MM.1S (cell line): ENCODE measurements at regions not wholly inside any gene's neighbourhood (a gene's known extent, or its start where the extent isn't known, plus 50 kb on each side); places are given as distances from the start of the nearest gene placed in this dataset.

Source experiments
- DNase-seq: peaks from one replicate; pipeline ENCODE4 v3.0.0-alpha.2; 2015
- H2AFZ ChIP-seq: fragments of 300-600 bp; sonication (generic); 2 replicates; pipeline ENCODE4 v1.6.0; 2016; ENCODE audit warnings: antibody characterized with exemption, low read length
- H3F3A ChIP-seq: fragments of 300-600 bp; sonication (generic); 2 replicates; pipeline ENCODE4 v1.6.1; 2016; ENCODE audit warnings: mild to moderate bottlenecking, antibody characterized with exemption, low read length, moderate library complexity, mixed read lengths; ENCODE audit not compliant: insufficient read depth
- H3K27ac ChIP-seq: fragments of 300-600 bp; sonication (generic); 2 replicates; pipeline ENCODE4 v1.5.1; 2016; ENCODE audit warnings: mild to moderate bottlenecking, low read length
- H3K27me3 ChIP-seq: fragments of 300-600 bp; sonication (generic); replicated peaks from 2 replicates; pipeline ENCODE4 v1.6.0; 2016; ENCODE audit warnings: low read length; ENCODE audit not compliant: insufficient read depth
- H3K36me3 ChIP-seq: fragments of 300-600 bp; sonication (generic); replicated peaks from 2 replicates; pipeline ENCODE4 v1.6.1; 2016; ENCODE audit warnings: mild to moderate bottlenecking, low read length, mixed read lengths; ENCODE audit not compliant: insufficient read depth
- H3K4me1 ChIP-seq: fragments of 300-600 bp; sonication (generic); 2 replicates; pipeline ENCODE4 v1.6.1; 2016; ENCODE audit warnings: low read length, mixed read lengths
- H3K4me2 ChIP-seq: fragments of 300-600 bp; sonication (generic); 2 replicates; pipeline ENCODE4 v1.6.0; 2016; ENCODE audit warnings: low read depth, low read length
- H3K4me3 ChIP-seq: fragments of 300-600 bp; sonication (generic); 2 replicates; pipeline ENCODE4 v1.5.1; 2016; ENCODE audit warnings: low read length, mixed read lengths
- H3K79me2 ChIP-seq: fragments of 300-600 bp; sonication (generic); 2 replicates; pipeline ENCODE4 v1.6.1; 2016; ENCODE audit warnings: mixed run types, low read length, mixed read lengths
- H3K9ac ChIP-seq: fragments of 300-600 bp; sonication (generic); 2 replicates; pipeline ENCODE4 v1.6.1; 2016; ENCODE audit warnings: low read length, mixed read lengths
- H3K9me2 ChIP-seq: fragments of 300-600 bp; sonication (generic); replicated peaks from 2 replicates; pipeline ENCODE4 v1.6.1; 2016; ENCODE audit warnings: mild to moderate bottlenecking, low read length, mixed read lengths; ENCODE audit not compliant: insufficient read depth
- H3K9me3 ChIP-seq: fragments of 300-600 bp; sonication (generic); replicated peaks from 2 replicates; pipeline ENCODE4 v1.6.1; 2016; ENCODE audit warnings: mild to moderate bottlenecking, low read length, mixed read lengths; ENCODE audit not compliant: insufficient read depth
- H4K20me1 ChIP-seq: fragments of 300-600 bp; sonication (generic); 2 replicates; pipeline ENCODE4 v1.6.1; 2016; ENCODE audit warnings: mild to moderate bottlenecking, low read length, moderate library complexity, mixed read lengths; ENCODE audit not compliant: insufficient read depth
- EZH2 ChIP-seq: fragments of 300-600 bp; sonication (generic); optimal IDR thresholded peaks from 2 replicates; pipeline ENCODE3; 2017; ENCODE audit warnings: low read depth, mild to moderate bottlenecking, antibody characterized with exemption, low read length, mixed read lengths
- EZH2phosphoT487 ChIP-seq: fragments of 300-600 bp; sonication (generic); IDR thresholded peaks from 2 replicates; pipeline ENCODE4 v1.6.1; 2018; ENCODE audit warnings: antibody characterized with exemption, low read length
- TF ChIP-seq, protein P1 (sequence below): fragments of 300-600 bp; sonication (generic); IDR thresholded peaks from 2 replicates; pipeline ENCODE4 v1.5.1; 2016; ENCODE audit warnings: antibody characterized with exemption, low read length, mixed read lengths

DNA sequence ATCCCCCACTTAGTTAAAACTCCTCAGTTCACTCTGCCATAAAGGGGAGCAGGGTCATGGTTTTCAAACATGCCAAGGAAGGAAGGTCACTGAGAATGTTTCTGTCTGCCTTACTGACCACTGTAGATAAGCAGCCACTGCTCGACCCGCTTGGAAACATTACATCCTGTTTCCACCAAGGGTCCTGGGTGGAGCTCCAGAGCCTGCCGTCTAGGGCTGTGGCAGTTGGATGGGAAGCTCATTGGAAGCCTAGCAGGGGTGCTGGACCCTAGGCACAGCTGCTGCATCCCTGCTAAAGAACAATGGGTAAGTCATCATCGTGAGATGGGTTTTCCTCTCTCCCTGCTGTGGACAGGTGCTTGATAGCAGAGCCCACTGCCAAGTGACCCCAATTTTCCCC lies 76.0 kb upstream of the SRD5A3 start:
- no peak overlapping the region for H3K4me3 ChIP-seq
- no peak overlapping the region for H3K27ac ChIP-seq
- no peak overlapping the region for H2AFZ ChIP-seq
- H3K9me2 ChIP-seq = no peaks in the 10 kb centered on the region
- no peak for DNase-seq
- H3K27me3 ChIP-seq = no peaks in the 10 kb centered on the region
- H3K4me1 ChIP-seq = no peaks in the 10 kb centered on the region
- no peak overlapping the region for H3K9ac ChIP-seq
- H3F3A ChIP-seq = no peaks in the 10 kb centered on the region
- no peaks in the 10 kb centered on the region for H3K36me3 ChIP-seq
- no peaks in the 10 kb centered on the region for H4K20me1 ChIP-seq
- no peaks in the 10 kb centered on the region for H3K9me3 ChIP-seq
- no peak overlapping the region for H3K4me2 ChIP-seq
- no peak for TF ChIP-seq EZH2phosphoT487
- no peak for TF ChIP-seq EZH2
- TF ChIP-seq, protein P1, sequence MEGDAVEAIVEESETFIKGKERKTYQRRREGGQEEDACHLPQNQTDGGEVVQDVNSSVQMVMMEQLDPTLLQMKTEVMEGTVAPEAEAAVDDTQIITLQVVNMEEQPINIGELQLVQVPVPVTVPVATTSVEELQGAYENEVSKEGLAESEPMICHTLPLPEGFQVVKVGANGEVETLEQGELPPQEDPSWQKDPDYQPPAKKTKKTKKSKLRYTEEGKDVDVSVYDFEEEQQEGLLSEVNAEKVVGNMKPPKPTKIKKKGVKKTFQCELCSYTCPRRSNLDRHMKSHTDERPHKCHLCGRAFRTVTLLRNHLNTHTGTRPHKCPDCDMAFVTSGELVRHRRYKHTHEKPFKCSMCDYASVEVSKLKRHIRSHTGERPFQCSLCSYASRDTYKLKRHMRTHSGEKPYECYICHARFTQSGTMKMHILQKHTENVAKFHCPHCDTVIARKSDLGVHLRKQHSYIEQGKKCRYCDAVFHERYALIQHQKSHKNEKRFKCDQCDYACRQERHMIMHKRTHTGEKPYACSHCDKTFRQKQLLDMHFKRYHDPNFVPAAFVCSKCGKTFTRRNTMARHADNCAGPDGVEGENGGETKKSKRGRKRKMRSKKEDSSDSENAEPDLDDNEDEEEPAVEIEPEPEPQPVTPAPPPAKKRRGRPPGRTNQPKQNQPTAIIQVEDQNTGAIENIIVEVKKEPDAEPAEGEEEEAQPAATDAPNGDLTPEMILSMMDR = no peak
- H3K79me2 ChIP-seq = no peaks in the 10 kb centered on the region

DNA sequence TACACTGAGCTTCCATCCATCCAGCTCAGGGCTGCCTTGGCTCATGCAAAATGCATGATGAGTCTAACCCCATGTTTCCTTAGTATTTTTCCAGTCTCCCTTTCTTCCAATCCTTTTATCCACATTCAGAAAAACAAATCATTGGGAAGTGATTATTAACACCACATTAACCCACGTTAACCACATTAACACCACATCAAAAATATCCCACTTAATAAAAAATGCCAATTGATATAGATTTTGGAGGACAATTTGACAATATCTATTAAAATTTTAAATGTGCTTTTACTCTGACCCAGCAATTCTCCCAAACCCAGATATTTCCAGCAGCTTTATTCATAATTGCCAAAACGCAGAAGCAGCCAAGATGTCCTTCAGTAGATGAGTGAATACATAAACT lies 75.6 kb upstream of the SRD5A3 start:
- H3K4me3 ChIP-seq = no peak overlapping the region
- no peak overlapping the region for H3K4me2 ChIP-seq
- no peak for TF ChIP-seq EZH2
- no peaks in the 10 kb centered on the region for H3K9me2 ChIP-seq
- H3K9ac ChIP-seq = no peak overlapping the region
- H3F3A ChIP-seq = no peaks in the 10 kb centered on the region
- no peaks in the 10 kb centered on the region for H3K36me3 ChIP-seq
- H3K27me3 ChIP-seq = no peaks in the 10 kb centered on the region
- H3K27ac ChIP-seq = no peak overlapping the region
- H4K20me1 ChIP-seq = no peaks in the 10 kb centered on the region
- H2AFZ ChIP-seq = no peak overlapping the region
- H3K79me2 ChIP-seq = no peaks in the 10 kb centered on the region
- no peaks in the 10 kb centered on the region for H3K9me3 ChIP-seq
- no peak for DNase-seq
- H3K4me1 ChIP-seq = no peaks in the 10 kb centered on the region

DNA sequence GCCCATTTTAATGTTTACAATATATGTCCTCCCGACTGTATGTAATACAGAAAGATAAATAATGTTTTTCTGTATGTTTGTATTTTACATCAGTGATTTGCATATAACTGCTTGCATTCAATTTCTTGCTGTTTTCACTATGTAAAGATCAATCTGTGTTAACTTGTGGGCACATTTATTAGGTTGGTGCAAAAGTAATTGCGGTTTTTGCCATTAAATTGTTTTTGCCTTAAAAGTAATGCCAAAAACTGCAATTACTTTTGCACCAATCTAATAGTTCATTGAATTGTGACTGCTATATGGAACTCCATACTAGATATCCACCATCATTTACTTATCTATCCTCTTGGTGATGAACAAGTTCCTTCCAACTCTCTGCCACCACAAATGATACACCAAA lies 73.9 kb upstream of the SRD5A3 start:
- H3K4me2 ChIP-seq = no peak overlapping the region

DNA sequence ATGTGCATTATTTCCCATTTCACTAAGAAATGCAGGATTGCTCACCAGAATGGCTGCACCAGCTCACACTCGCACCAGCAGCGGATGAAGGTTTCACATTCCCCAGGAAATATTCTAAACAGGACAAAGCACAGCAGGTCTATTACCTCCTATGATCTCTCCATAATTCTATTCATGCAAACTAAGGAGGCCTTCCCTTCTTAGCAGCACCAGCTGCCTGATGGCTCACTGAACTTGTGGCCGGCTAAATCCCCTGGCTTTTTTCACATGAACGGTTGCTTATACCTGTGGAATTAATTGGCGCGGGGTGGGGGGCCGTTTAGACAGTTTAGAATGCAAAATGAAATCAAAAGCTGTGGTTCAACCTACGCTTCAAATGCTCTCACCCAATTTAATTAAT lies 73.5 kb upstream of the SRD5A3 start:
- no peak overlapping the region for H3K27ac ChIP-seq
- TF ChIP-seq, protein P1 = no peak
- no peaks in the 10 kb centered on the region for H4K20me1 ChIP-seq
- no peaks in the 10 kb centered on the region for H3K36me3 ChIP-seq
- no peaks in the 10 kb centered on the region for H3K79me2 ChIP-seq
- no peaks in the 10 kb centered on the region for H3K27me3 ChIP-seq
- H3K9ac ChIP-seq = no peak overlapping the region
- H3K9me3 ChIP-seq = no peaks in the 10 kb centered on the region
- no peaks in the 10 kb centered on the region for H3F3A ChIP-seq
- H3K4me2 ChIP-seq = no peak overlapping the region
- no peak overlapping the region for H2AFZ ChIP-seq
- no peak for DNase-seq
- H3K9me2 ChIP-seq = no peaks in the 10 kb centered on the region
- H3K4me3 ChIP-seq = no peak overlapping the region
- no peaks in the 10 kb centered on the region for H3K4me1 ChIP-seq

More for the DNA sequence above, 73.9 kb upstream of the SRD5A3 start:
- H3K36me3 ChIP-seq = no peaks in the 10 kb centered on the region
- no peaks in the 10 kb centered on the region for H3F3A ChIP-seq
- no peak overlapping the region for H3K27ac ChIP-seq
- TF ChIP-seq, protein P1 = no peak
- TF ChIP-seq EZH2 (no peak), EZH2phosphoT487 (no peak)
- H3K27me3 ChIP-seq = no peaks in the 10 kb centered on the region
- H3K79me2 ChIP-seq = no peaks in the 10 kb centered on the region
- H2AFZ ChIP-seq = no peak overlapping the region
- H3K9me2 ChIP-seq = no peaks in the 10 kb centered on the region
- H4K20me1 ChIP-seq = no peaks in the 10 kb centered on the region
- DNase-seq = no peak
- no peak overlapping the region for H3K4me3 ChIP-seq
- no peak overlapping the region for H3K9ac ChIP-seq
- no peaks in the 10 kb centered on the region for H3K9me3 ChIP-seq
- no peaks in the 10 kb centered on the region for H3K4me1 ChIP-seq
